ENCODE measurements at regions not wholly inside any gene's neighbourhood (a gene's known extent, or its start where the extent isn't known, plus 50 kb on each side); places are given as distances from the start of the nearest gene placed in this dataset.

DNA sequence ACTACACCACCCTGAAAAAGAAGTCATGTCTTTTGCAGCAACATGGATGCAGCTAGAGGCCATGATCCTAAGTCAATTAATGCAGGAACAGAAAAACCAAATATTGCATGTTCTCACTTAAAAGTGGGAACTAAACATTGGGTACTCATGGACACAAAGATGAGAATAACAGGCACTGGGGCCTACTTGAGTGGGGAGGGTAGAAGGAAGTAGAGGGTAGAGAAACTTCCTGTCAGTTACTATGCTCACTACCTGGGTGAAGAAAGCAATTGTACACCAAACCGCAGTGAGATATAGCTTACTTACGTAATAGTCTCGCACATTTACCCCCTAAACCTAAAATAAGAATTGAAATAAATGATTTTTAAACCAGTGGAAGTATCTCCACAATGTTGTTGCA lies 480.5 kb upstream of the ARRDC4 start:
- H3K4me3 ChIP-seq (ENCODE audit: control insufficient read depth in 2 of 3, extremely low read depth in 1 of 3, insufficient read depth in 2 of 3, low read depth in 1 of 3, low read length in 3 of 3): no peak overlapping the region
- H3K36me3 ChIP-seq (ENCODE audit: control insufficient read depth in 2 of 2, extremely low read depth in 1 of 2, insufficient read depth in 2 of 2, low read length in 2 of 2): no peaks in the 10 kb centered on the region
- H3K27me3 ChIP-seq (ENCODE audit: control insufficient read depth, extremely low read depth, insufficient read depth, low read length): no peaks in the 10 kb centered on the region
- no peak overlapping the region for H3K9ac ChIP-seq (ENCODE audit: control insufficient read depth, extremely low read depth, insufficient read depth, low read length)
- H4K20me1 ChIP-seq (ENCODE audit: control insufficient read depth, extremely low read depth, insufficient read depth, low read length): no peaks in the 10 kb centered on the region
- no peaks in the 10 kb centered on the region for H3K9me3 ChIP-seq (ENCODE audit: control insufficient read depth, low read depth, low read length)
- no peak for TF ChIP-seq EZH2 (IDR thresholded peaks at IDR 0.05; ENCODE audit: low read length)
- TF ChIP-seq, protein P1, sequence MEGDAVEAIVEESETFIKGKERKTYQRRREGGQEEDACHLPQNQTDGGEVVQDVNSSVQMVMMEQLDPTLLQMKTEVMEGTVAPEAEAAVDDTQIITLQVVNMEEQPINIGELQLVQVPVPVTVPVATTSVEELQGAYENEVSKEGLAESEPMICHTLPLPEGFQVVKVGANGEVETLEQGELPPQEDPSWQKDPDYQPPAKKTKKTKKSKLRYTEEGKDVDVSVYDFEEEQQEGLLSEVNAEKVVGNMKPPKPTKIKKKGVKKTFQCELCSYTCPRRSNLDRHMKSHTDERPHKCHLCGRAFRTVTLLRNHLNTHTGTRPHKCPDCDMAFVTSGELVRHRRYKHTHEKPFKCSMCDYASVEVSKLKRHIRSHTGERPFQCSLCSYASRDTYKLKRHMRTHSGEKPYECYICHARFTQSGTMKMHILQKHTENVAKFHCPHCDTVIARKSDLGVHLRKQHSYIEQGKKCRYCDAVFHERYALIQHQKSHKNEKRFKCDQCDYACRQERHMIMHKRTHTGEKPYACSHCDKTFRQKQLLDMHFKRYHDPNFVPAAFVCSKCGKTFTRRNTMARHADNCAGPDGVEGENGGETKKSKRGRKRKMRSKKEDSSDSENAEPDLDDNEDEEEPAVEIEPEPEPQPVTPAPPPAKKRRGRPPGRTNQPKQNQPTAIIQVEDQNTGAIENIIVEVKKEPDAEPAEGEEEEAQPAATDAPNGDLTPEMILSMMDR (optimal IDR thresholded peaks at IDR 0.05 in 1 of 3, IDR thresholded peaks at IDR 0.05 in 1 of 3, conservative IDR thresholded peaks at IDR 0.05 in 1 of 3; ENCODE audit: extremely low read depth in 1 of 3, insufficient read depth in 2 of 3, low read length in 3 of 3): no peak
- FAIRE-seq (no peak), DNase-seq (ENCODE audit: low read depth, low spot score) (no peak)
- H3K4me1 ChIP-seq (ENCODE audit: control insufficient read depth, extremely low read depth, insufficient read depth, low read length): no peaks in the 10 kb centered on the region
- dilution Hi-C loops (cut with MboI; ENCODE audit: extremely low pct_ligation_motif_present, low sequenced_read_pairs): no loop called here
- H3K27ac ChIP-seq (ENCODE audit: control insufficient read depth, insufficient read depth, low read length): no peak overlapping the region
- no peak overlapping the region for H3K4me2 ChIP-seq (ENCODE audit: control insufficient read depth, extremely low read depth, insufficient read depth, low read depth, low read length)
- no peaks in the 10 kb centered on the region for H3K79me2 ChIP-seq (ENCODE audit: control insufficient read depth, insufficient read depth, low read length)
- H2AFZ ChIP-seq (ENCODE audit: control insufficient read depth, low read length): no peak overlapping the region
- no peaks in the 10 kb centered on the region for H3K9me1 ChIP-seq (ENCODE audit: control insufficient read depth, extremely low read depth, insufficient read depth, low read length)

DNA sequence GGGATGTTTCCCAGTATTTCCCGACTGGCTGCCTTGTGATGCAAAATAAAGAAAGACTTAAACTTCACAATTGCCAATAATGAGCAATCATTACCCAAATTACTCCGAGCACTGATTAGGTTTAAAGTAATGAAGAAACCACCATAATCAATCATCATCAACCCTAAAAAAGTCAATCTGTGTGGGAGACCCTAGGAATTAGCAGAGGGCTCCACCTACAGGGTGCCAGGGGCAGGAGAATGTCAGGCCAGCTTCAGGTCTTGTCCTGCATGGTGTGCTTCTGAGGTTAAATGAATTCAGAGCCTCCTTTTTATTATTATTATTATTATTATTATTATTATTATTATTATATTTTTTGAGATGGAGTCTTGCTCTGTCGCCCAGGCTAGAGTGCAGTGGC lies 478.0 kb upstream of the ARRDC4 start:
- FAIRE-seq (no peak), DNase-seq (ENCODE audit: low read depth, low spot score) (no peak)
- Histone ChIP-seq H3K4me3 (ENCODE audit: control insufficient read depth in 2 of 3, extremely low read depth in 1 of 3, insufficient read depth in 2 of 3, low read depth in 1 of 3, low read length in 3 of 3) (no peak overlapping the region), H2AFZ (ENCODE audit: control insufficient read depth, low read length) (no peak overlapping the region), H3K27ac (ENCODE audit: control insufficient read depth, insufficient read depth, low read length) (no peak overlapping the region), H3K9me3 (ENCODE audit: control insufficient read depth, low read depth, low read length) (no peaks in the 10 kb centered on the region), H3K9me1 (ENCODE audit: control insufficient read depth, extremely low read depth, insufficient read depth, low read length) (no peaks in the 10 kb centered on the region), H3K36me3 (ENCODE audit: control insufficient read depth in 2 of 2, extremely low read depth in 1 of 2, insufficient read depth in 2 of 2, low read length in 2 of 2) (no peaks in the 10 kb centered on the region), H3K9ac (ENCODE audit: control insufficient read depth, extremely low read depth, insufficient read depth, low read length) (no peak overlapping the region), H3K79me2 (ENCODE audit: control insufficient read depth, insufficient read depth, low read length) (no peaks in the 10 kb centered on the region), H3K27me3 (ENCODE audit: control insufficient read depth, extremely low read depth, insufficient read depth, low read length) (no peaks in the 10 kb centered on the region), H3K4me2 (ENCODE audit: control insufficient read depth, extremely low read depth, insufficient read depth, low read depth, low read length) (no peak overlapping the region), H3K4me1 (ENCODE audit: control insufficient read depth, extremely low read depth, insufficient read depth, low read length) (no peaks in the 10 kb centered on the region), H4K20me1 (ENCODE audit: control insufficient read depth, extremely low read depth, insufficient read depth, low read length) (no peaks in the 10 kb centered on the region)
- TF ChIP-seq, protein P1 (optimal IDR thresholded peaks at IDR 0.05 in 1 of 3, IDR thresholded peaks at IDR 0.05 in 1 of 3, conservative IDR thresholded peaks at IDR 0.05 in 1 of 3; ENCODE audit: extremely low read depth in 1 of 3, insufficient read depth in 2 of 3, low read length in 3 of 3): peak in 1 of 3 experiments; percentile 22
- TF ChIP-seq EZH2 (IDR thresholded peaks at IDR 0.05; ENCODE audit: low read length): no peak
- dilution Hi-C loops (cut with MboI; ENCODE audit: extremely low pct_ligation_motif_present, low sequenced_read_pairs): no loop called here
